ENCODE measurements at regions not wholly inside any gene's neighbourhood (a gene's known extent, or its start where the extent isn't known, plus 50 kb on each side); places are given as distances from the start of the nearest gene placed in this dataset.

DNA sequence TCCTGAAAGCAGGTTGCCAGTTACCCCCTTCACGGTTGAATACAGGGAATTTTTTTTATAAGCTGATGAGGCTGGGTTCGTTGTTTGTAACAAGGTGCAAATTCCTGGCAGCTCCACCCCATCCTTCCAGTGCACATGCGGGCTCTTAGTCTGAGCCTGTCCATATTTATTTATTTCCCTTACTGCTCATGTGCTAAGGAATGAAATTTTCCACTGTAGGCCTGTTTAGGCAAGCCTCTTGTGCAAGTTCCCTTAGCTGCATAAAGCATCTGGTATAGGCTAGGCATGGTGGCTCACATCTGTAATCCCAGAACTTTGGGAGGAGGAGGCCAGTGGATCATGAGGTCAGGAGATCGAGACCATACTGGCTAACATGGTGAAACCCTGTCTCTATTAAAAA, 560.9 kb upstream of the PCDH9 start:
- ATAC-seq (no peak), DNase-seq (no peak)

DNA sequence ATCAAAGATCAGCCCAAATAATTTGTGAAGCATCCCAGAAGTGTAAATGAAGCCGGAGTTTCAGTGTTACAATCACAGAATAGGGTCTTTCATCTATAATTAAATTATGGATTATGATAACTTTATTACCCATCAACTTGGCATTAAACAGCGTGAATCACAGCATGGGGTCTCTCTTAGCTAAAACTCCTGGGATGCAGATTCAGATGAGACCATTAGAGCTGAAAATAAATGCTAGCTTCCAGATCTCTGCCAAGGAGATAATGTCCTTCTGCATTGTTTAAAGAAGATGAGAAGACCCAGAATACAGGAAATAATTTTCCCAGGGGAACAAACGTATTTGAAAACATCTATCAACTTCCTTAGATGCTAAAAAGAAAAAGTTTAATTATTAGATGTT, 546.0 kb upstream of the PCDH9 start:
- DNase-seq (no peak), ATAC-seq (no peak)

GRCh38 chr13:67775359-67775758, 545.2 kb upstream of the PCDH9 start:
- ATAC-seq, result no peak

GRCh38 chr13:67772807-67773453, 542.8 kb upstream of the PCDH9 start:
- DNase-seq, result no peak
- peak; percentile 36 for ATAC-seq

More at GRCh38 chr13:67775359-67775758, 545.2 kb upstream of the PCDH9 start:
- no peak for DNase-seq

- ATAC-seq (no peak), DNase-seq (no peak)
Observed at GRCh38 chr13:67771106-67771505, 541.0 kb upstream of the PCDH9 start.

GRCh38 chr13:67769987-67770341, 539.8 kb upstream of the PCDH9 start:
- no peak for ATAC-seq

DNA sequence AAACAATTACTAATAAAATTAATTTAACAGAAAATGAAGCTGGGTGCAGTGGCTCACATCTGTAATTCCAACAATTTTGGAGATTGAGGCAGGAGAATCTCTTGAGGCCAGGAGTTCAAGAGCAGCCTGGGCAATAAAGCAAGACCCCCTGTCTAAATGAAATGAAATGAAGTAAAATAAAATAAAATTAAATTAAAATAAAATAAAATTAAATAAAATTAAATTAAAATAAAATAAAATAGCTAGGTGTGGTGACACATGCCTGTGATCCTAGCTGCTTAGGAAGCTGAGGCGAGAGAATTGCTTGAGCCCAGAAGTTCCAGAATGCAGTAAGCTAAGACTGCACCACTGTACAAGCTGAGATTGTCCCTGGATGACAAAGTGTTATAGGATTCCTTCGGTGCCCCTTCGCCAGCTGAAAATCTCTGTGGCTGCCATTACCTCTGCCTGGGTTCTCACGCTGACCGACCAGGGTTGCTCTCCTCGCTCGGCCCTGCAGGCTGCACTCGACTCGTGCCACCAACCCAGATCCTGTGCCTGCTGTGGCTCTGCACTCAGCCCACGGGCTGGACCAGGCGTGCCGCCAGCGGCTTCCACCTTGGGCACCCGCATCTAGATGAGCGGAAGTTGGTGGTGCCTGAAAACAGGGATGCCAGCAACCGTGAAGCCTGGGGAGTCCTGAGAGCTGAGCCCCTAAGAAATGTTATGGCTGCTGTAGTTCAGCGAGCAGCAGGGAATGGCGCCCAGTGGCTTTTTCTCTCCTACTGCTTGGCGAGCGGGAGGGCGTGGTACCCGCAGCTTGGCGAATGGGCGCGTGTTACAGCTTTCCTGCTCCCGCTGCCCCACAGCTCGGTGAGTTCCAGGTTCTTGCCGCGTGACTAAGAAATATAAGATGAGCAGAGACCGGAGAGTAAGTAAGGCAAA, 539.2 kb upstream of the PCDH9 start:
- ATAC-seq (no peak), DNase-seq (no peak)

More at GRCh38 chr13:67769987-67770341, 539.8 kb upstream of the PCDH9 start:
- no peak for DNase-seq

- ATAC-seq (no peak), DNase-seq (no peak)
Observed at GRCh38 chr13:67763984-67764383, 533.8 kb upstream of the PCDH9 start.

DNA sequence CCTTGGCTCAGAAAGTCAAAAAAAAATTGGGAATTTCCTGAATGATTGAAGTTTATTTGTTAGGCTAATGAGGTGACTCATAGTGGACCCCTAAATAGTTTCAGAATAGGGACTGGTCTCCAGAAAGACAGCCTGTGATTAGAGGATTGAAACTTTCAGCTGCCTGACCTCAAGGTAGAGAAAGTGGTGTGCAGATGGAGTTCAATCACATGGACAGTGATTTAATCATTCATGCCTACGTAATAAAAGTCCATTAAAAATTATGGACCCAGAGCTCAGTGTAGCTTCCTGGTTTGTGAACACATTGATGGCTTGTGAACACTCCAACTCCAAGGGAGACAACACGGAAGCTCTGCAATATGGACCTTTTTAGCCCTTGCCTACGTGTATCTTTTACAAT, 533.2 kb upstream of the PCDH9 start:
- ATAC-seq, result no peak
- DNase-seq, result no peak

DNA sequence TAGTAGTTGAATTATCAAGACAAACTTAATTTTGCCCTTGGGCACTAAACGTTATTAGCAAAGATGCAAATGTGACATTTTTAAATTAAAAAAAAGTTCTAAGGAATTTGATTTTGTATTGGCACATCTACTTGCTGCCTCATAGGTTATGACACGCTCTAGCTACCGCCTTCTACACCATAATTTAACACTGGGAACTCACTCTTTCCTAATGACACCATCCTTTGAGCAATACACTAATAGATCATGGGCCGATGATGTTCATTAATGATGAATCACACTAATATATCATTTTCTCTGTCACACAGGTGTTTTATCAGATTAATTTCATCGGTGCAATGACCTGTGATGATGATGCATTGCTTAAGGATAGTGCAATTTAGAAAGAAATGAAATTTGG, 528.8 kb upstream of the PCDH9 start:
- ATAC-seq, result no peak
- no peak for DNase-seq

DNA sequence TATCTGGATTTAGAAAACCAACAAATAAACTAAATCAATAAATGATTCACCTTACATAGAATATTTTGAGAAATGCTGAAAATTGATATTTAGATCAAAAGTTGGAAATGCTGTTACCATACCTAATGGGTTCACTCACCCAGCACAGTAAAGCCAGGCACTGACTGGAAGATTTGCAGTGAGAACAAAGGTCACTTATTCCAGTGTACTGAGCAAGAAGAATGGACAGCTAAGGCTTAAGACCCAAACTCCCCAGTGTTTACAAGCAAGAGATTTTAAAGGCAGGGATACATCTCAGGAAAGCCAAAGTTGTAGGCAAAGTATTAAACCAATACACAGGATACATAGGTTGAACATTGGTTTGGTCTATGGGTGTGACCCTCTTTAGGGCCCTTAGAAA, 523.9 kb upstream of the PCDH9 start:
- no peak for ATAC-seq

GRCh38 chr13:67752759-67753158, 522.6 kb upstream of the PCDH9 start:
- DNase-seq, result no peak
- ATAC-seq, result no peak

More for the DNA sequence above, 523.9 kb upstream of the PCDH9 start:
- no peak for DNase-seq

DNA sequence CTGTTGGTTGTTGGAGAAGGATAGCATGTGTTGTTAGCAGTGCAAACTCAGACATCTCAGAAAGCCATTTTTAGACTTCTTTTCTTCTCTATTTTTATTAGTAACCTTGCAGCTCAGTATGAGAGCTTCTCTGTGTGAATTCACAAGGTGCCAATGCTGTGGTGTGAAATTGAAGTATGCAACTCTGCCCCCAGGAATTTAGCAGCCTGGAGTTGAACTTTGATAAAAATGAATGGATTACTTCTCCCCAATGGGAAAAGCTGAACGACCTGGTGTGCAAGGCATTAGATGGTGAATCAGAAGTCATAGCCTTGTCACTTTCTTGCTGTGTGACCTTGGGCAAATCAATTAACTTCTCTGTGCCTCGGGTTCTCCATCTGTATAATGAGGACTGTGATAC, 512.3 kb upstream of the PCDH9 start:
- DNase-seq (no peak), ATAC-seq (no peak)

- DNase-seq (no peak), ATAC-seq (no peak)
Observed at GRCh38 chr13:67740871-67741535, 510.9 kb upstream of the PCDH9 start.

GRCh38 chr13:67736646-67737420, 506.7 kb upstream of the PCDH9 start:
- ATAC-seq, result no peak

GRCh38 chr13:67735651-67736050, 505.5 kb upstream of the PCDH9 start:
- ATAC-seq (no peak), DNase-seq (no peak)

More at GRCh38 chr13:67736646-67737420, 506.7 kb upstream of the PCDH9 start:
- no peak for DNase-seq

DNA sequence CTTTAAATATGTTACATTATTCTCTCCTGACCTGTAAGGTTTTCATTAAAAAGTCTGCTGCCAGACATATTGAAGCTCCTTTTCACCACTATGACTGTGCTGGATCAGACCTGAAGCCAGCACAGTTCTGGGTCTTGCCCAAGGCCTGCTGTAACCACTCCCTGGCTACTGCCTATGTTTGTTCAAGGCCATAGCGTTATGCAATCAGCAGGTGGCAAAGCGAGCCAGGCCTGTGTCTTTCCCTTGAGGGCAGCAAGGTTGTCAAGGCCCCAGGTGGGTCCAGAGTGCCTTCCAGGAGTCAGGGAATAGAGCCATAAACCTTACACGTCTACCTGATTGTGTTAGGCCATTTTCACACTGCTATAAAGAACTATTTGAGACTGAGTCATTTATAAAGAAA, 496.8 kb upstream of the PCDH9 start:
- ATAC-seq (no peak), DNase-seq (no peak)

GRCh38 chr13:67725999-67726398, 495.9 kb upstream of the PCDH9 start:
- no peak for ATAC-seq
- DNase-seq, result no peak

GRCh38 chr13:67713571-67713970, 483.4 kb upstream of the PCDH9 start:
- no peak for ATAC-seq
- no peak for DNase-seq

- DNase-seq, result no peak
- no peak for ATAC-seq
Observed at GRCh38 chr13:67696775-67697174, 466.6 kb upstream of the PCDH9 start.

DNA sequence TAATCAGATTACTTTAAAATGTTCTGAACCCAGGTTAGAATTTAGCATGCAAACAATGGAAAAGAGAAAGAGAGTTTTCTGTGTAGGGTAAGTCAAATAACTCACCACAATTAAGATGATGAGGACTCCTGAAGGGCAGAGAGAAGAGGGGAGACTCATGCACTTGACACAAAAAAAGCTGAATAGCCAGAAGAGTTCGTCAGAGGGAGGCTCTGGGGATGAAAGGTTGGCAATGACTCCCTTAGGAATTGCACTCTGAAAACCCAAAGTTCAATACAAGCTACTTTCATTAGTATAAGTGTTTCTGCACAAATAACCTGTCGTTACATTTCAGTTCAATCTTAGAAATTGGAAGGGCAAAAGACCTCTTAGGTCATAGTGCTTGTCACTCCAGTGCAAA, 434.4 kb upstream of the PCDH9 start:
- no peak for DNase-seq
- ATAC-seq, result no peak

GRCh38 chr13:67662997-67663396, 432.9 kb upstream of the PCDH9 start:
- DNase-seq, result no peak
- ATAC-seq, result no peak
